Cardiac muscle cell (in vitro differentiated cells and primary cell): ENCODE measurements at regions not wholly inside any gene's neighbourhood (a gene's known extent, or its start where the extent isn't known, plus 50 kb on each side); places are given as distances from the start of the nearest gene placed in this dataset.
"Not testable (repeated sequence)": the region's sequence is repeated elsewhere in the genome, so short reads cannot be mapped to it uniquely, and the experiment has no call there.

Experiments used
- DNase-seq, 2 donors: peaks; one replicate each; pipeline versions ENCODE4 v3.0.0 to v3.0.0-alpha.2; 2010 to 2017; ENCODE audit warnings: low read depth in 1 of 2, low spot score in 1 of 2
- H3K27ac ChIP-seq: fragments of 200-600 bp; sonication (generic); 2 replicates; pipeline ENCODE4 v1.5.1; 2016
- H3K27me3 ChIP-seq: fragments of 200-600 bp; sonication (generic); 2 replicates; pipeline ENCODE4 v1.6.0; 2016; ENCODE audit warnings: control low read depth
- H3K36me3 ChIP-seq: fragments of 200-600 bp; sonication (generic); 2 replicates; pipeline ENCODE4 v1.5.1; 2016; ENCODE audit warnings: control low read depth
- H3K4me1 ChIP-seq: fragments of 200-600 bp; sonication (generic); 2 replicates; pipeline ENCODE4 v1.8.1; 2017; ENCODE audit warnings: low read depth, mild to moderate bottlenecking, mixed run types
- H3K4me3 ChIP-seq: fragments of 200-600 bp; sonication (generic); 2 replicates; pipeline ENCODE4 v1.5.1; 2016; ENCODE audit warnings: mild to moderate bottlenecking
- H3K9me3 ChIP-seq: fragments of 200-600 bp; sonication (generic); 2 replicates; pipeline ENCODE4 v1.5.1; 2017; ENCODE audit warnings: low read depth, mild to moderate bottlenecking, control low read depth
- CTCF ChIP-seq: IDR thresholded peaks from 2 replicates; pipeline ENCODE4 v1.5.1; 2012; ENCODE audit warnings: low read depth, mild to moderate bottlenecking, low read length

GRCh38 chr13:50464349-50465251 lies 378.9 kb downstream of the DLEU7 start:
- no peak overlapping the region for H3K4me3 ChIP-seq
- H3K9me3 ChIP-seq, result no peaks in the 10 kb centered on the region
- no peaks in the 10 kb centered on the region for H3K36me3 ChIP-seq
- H3K27ac ChIP-seq, result no peak overlapping the region
- no peak for TF ChIP-seq CTCF
- no peaks in the 10 kb centered on the region for H3K27me3 ChIP-seq
- H3K4me1 ChIP-seq, result peaks cover 27% of the 10 kb centered on the region
- DNase-seq, result no peak

GRCh38 chr13:50466456-50466855 lies 377.0 kb downstream of the DLEU7 start:
- Histone ChIP-seq H3K9me3 (no peaks in the 10 kb centered on the region), H3K36me3 (no peaks in the 10 kb centered on the region), H3K27me3 (no peaks in the 10 kb centered on the region), H3K27ac (no peak overlapping the region), H3K4me3 (no peak overlapping the region), H3K4me1 (peaks cover 18% of the 10 kb centered on the region)
- peak in 1 of 2 donors; percentile 32 for DNase-seq
- no peak for TF ChIP-seq CTCF

- H3K27ac ChIP-seq, result no peak overlapping the region
- DNase-seq, result peak in 1 of 2 donors; percentile 77
- no peaks in the 10 kb centered on the region for H3K27me3 ChIP-seq
- no peaks in the 10 kb centered on the region for H3K9me3 ChIP-seq
- peaks cover 18% of the 10 kb centered on the region for H3K4me1 ChIP-seq
- no peak overlapping the region for H3K4me3 ChIP-seq
- TF ChIP-seq CTCF, result no peak
- H3K36me3 ChIP-seq, result no peaks in the 10 kb centered on the region
These were observed 376.1 kb downstream of the DLEU7 start for GRCh38 chr13:50467156-50468110.

- no peaks in the 10 kb centered on the region for H3K36me3 ChIP-seq
- DNase-seq, result no peak
- H3K4me3 ChIP-seq, result no peak overlapping the region
- H3K27me3 ChIP-seq, result no peaks in the 10 kb centered on the region
- no peaks in the 10 kb centered on the region for H3K9me3 ChIP-seq
- H3K4me1 ChIP-seq, result peaks cover 18% of the 10 kb centered on the region
- TF ChIP-seq CTCF, result no peak
- H3K27ac ChIP-seq, result no peak overlapping the region
These were observed 374.4 kb downstream of the DLEU7 start for GRCh38 chr13:50468849-50469669.

- H3K36me3 ChIP-seq, H3K4me3 ChIP-seq, DNase-seq, H3K9me3 ChIP-seq, H3K27me3 ChIP-seq, H3K27ac ChIP-seq: not testable (repeated sequence)
- peaks cover 20% of the 10 kb centered on the region for H3K4me1 ChIP-seq
These were observed 370.4 kb downstream of the DLEU7 start for GRCh38 chr13:50473050-50473449.
